LNCaP clone FGC (cell line): ENCODE measurements at regions not wholly inside any gene's neighbourhood (a gene's known extent, or its start where the extent isn't known, plus 50 kb on each side); places are given as distances from the start of the nearest gene placed in this dataset.

Experiments
- DNase-seq: peaks from one replicate; pipeline ENCODE4 v3.0.0-alpha.2; 2011; ENCODE audit warnings: low read depth
- H3K4me3 ChIP-seq: 2 replicates; pipeline ENCODE4 v1.5.1; 2011; ENCODE audit warnings: mild to moderate bottlenecking, low read depth, low read length, control low read depth
- TF ChIP-seq, protein P1 (sequence below): IDR thresholded peaks from 2 replicates; pipeline ENCODE4 v1.5.1; 2012; ENCODE audit warnings: mild to moderate bottlenecking; ENCODE audit not compliant: control insufficient read depth, insufficient read depth; ENCODE audit errors: extremely low read depth

DNA sequence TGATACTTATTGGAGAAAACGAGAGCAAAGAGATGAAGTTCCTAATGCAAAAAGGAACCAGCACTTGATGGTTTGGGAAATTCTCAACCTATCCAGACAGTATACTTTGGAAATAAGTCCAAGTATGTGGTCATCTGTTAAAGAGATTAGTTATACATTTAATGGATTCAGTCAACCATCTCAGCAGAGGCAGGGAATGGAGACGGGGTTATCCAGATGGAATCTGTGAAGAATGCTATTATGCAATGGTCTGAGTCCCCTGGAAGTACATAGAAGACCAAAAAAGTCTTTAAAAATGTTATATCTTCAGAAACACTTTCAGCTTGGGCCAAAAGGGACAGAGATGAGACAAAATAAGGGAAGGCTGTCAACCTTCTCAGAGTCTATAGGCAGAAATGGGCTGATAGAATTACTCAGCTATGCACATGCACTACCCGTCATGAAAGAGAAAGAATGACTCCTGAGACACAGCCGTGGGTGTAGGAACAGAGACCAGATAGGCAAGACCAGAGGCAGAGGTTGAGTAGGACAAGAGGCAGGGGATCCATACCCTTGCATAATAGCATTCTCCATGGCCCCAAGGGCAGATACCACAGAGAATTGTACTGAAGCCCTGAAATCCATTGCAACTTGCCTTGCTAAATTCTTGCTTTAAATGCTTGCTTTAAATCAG lies 738.8 kb upstream of the POT1 start:
- TF ChIP-seq, protein P1, sequence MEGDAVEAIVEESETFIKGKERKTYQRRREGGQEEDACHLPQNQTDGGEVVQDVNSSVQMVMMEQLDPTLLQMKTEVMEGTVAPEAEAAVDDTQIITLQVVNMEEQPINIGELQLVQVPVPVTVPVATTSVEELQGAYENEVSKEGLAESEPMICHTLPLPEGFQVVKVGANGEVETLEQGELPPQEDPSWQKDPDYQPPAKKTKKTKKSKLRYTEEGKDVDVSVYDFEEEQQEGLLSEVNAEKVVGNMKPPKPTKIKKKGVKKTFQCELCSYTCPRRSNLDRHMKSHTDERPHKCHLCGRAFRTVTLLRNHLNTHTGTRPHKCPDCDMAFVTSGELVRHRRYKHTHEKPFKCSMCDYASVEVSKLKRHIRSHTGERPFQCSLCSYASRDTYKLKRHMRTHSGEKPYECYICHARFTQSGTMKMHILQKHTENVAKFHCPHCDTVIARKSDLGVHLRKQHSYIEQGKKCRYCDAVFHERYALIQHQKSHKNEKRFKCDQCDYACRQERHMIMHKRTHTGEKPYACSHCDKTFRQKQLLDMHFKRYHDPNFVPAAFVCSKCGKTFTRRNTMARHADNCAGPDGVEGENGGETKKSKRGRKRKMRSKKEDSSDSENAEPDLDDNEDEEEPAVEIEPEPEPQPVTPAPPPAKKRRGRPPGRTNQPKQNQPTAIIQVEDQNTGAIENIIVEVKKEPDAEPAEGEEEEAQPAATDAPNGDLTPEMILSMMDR, result no peak
- DNase-seq, result no peak
- no peak overlapping the region for H3K4me3 ChIP-seq

DNA sequence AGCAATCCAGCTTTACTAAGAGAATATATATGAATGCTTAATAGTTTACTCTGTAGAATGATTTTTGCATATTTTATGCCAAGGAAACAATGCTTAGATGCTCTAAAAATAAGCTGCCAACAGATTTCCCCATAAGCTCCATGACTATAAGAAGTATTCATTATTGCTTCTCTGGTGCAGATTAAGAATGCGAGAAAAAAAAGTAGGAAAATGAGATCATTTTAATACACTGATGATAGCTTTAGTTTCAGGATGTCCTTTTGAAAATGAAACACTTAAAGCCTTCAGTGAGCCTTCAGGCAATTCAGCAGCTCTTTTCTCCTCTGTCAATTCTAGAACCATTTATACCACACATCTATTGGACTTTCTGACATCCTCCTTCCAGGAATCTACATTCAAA lies 735.0 kb upstream of the POT1 start:
- TF ChIP-seq, protein P1, result no peak
- no peak overlapping the region for H3K4me3 ChIP-seq
- no peak for DNase-seq

DNA sequence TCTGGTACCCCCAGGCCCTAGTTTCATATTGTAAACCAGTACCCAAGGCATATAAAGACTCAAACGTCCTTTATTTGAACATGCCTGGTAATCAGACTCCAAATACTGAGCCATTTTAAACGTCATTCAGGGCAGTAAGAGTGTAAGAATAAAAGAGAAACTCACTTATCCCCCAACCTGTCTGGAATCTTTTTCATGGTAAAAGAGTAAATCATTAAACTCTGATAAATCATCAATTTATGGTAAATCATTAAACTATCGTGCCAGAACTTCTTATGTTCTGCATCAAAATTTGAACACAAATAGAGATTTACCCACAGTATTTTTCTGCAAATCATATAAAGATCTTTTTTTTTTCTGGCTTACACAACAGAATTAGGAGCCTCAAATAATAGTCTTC lies 734.3 kb upstream of the POT1 start:
- DNase-seq, result no peak
- TF ChIP-seq, protein P1, result no peak
- no peak overlapping the region for H3K4me3 ChIP-seq

DNA sequence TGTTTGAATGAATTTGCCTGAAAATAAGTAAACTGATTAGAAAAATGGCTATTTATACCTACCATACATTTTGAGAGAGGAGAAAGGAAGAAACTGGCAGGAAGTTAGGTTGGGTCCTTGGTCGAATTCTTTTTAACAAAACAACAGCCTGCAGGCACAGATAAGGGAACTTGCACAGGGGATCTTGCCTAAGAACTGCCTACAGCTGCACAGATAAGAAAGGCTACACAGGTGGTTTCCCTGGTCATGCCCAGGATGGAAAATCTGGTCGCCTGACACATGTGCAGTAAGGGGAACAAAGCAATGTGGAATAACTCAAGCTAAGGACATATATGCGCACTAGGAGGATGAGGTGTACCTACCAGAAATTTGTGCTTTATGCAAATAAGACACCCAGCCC lies 732.1 kb upstream of the POT1 start:
- no peak overlapping the region for H3K4me3 ChIP-seq
- TF ChIP-seq, protein P1, result no peak
- no peak for DNase-seq

DNA sequence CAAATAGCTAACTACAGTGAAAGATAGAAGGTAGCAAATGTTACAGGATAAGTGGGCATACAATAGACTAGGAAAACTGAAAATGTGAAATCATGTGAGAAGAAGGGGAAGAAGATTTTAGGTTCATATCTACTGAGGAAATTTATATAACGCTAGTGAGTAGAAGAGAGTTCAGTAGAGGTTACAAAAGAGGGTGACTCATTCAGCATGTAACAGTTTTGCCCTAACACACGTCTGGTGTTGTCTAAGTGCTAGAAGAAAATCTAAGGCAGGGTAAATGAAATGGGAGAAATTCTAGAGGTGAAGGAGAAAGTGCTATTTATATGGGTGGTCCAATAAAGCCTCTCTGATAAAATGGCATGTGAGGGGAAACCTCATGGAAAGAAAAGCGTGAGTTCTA lies 731.4 kb upstream of the POT1 start:
- H3K4me3 ChIP-seq, result no peak overlapping the region
- no peak for DNase-seq
- TF ChIP-seq, protein P1, result no peak

DNA sequence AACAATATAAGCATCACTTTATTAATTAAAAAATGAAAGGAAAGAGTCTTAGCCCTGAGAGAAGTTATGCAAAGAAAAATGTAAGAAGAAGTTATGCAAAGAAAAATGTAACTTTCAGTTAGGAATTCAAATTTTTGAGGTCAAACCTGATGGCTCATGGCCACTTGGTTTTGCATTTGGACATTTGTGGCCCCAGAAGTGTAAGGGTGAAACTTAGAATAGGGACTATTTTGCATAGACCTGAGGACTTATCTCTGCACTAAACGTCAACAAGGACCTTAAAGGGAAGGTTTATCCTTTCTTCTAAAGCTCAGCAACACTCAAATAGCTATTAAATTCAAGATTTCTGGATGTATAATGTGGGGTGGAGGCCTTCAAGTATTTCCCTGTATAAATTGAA lies 724.5 kb upstream of the POT1 start:
- DNase-seq, result no peak
- H3K4me3 ChIP-seq, result no peak overlapping the region
- TF ChIP-seq, protein P1, result no peak
